ENCODE measurements at regions not wholly inside any gene's neighbourhood (a gene's known extent, or its start where the extent isn't known, plus 50 kb on each side); places are given as distances from the start of the nearest gene placed in this dataset.
"Not testable (repeated sequence)": the region's sequence is repeated elsewhere in the genome, so short reads cannot be mapped to it uniquely, and the experiment has no call there.

- DNase-seq: peak; percentile 5
These were observed 499.8 kb upstream of the CHORDC1 start for GRCh38 chr11:90722552-90723190.

GRCh38 chr11:90717522-90717921 lies 494.7 kb upstream of the CHORDC1 start:
- DNase-seq: no peak

GRCh38 chr11:90705661-90706060 lies 482.8 kb upstream of the CHORDC1 start:
- DNase-seq: no peak

DNA sequence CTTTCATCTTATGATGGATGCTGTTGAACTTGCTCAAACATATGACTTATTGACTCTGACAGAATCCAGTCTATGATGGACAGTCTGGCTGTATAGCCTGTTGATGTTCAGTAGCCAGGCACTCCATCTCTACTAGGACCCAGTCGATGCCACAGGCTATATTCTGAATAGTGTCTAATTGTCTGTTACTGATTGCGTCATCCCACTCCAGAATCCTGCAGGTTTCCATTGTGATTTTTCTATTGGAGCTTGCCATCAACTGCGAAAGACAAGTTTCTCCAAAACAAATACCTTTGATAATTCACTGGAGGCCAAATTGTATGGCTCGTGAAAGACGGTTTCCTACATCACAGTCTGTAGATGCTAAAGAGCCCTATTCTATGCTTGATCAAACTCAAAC lies 481.7 kb upstream of the CHORDC1 start:
- DNase-seq: no peak

- DNase-seq: no peak
These were observed 478.9 kb upstream of the CHORDC1 start for GRCh38 chr11:90701716-90702115.

DNA sequence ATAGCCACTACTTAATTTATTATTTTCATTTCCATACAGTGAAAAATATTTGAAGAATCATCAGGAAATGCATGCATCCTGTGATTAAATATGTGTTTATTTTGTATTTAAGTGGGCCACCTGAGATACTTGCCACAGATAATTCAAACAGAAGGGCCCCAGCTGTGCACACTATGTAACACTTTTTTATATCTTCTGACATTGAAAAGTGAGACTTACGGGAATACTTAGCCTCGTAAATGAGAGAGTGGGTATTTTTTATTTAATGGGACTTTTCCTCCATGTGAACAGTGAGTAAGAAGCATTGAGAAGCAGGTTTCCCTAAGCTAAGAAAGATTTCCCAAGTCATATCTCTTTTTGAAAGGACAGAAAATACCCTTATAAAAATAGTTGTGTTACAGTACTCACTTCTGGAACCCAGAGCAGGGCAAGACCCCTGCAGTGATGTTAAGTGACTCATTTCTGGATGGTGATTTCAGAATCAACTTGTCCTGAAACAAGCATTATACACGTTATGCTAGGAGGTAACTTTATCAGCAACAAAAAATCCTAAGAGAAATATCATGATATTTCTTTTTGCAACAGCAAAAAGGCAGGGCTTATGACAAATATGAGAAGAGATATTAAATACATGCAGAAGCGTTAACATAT lies 478.1 kb upstream of the CHORDC1 start:
- peak; percentile 2 for DNase-seq

- no peak for DNase-seq
These were observed 477.0 kb upstream of the CHORDC1 start for GRCh38 chr11:90699791-90700400.

GRCh38 chr11:90698238-90698637 lies 475.4 kb upstream of the CHORDC1 start:
- no peak for DNase-seq

- not testable (repeated sequence) for DNase-seq
These were observed 452.6 kb upstream of the CHORDC1 start for GRCh38 chr11:90675496-90675895.

DNA sequence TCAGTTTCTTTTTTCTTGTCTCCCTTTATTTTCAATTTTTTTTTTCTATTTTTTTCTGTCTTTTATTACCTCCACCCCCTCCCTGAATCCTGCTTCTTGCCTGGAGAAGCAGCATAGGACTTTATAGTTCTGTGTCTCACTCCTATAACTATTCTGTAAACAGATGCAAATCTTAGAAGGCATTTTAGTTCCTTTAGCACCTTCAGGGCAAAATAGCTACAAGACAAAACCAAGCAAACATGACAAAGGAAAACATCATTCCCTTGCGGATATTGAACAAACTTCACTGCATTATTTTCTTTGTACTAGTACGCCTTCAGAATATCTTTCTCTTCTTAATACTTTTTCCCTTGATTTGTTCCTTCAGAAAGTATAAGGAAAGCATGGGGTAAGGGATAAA lies 446.2 kb upstream of the CHORDC1 start:
- DNase-seq: no peak

DNA sequence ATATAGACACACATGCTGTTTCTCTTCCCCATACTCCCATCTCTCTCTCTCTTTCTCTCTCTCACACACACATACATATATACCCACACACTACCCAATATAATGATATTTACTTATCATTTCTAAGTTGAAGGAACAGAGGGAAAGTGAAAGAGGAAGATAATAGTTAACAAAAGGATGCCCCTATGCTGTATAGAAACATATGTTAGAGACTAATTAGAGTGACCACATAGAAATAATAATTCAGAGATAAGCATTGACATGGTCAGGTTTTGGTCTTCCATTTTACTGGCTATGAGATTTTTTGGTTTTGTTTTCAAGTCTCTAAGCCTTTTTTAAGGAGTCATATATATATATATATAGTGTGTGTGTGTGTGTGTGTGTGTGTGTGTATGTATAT lies 445.7 kb upstream of the CHORDC1 start:
- no peak for DNase-seq

- DNase-seq: no peak
These were observed 438.4 kb upstream of the CHORDC1 start for GRCh38 chr11:90661233-90661632.

- no peak for DNase-seq
These were observed 433.3 kb upstream of the CHORDC1 start for GRCh38 chr11:90656171-90656570.

GRCh38 chr11:90650153-90650552 lies 427.3 kb upstream of the CHORDC1 start:
- DNase-seq: no peak

DNA sequence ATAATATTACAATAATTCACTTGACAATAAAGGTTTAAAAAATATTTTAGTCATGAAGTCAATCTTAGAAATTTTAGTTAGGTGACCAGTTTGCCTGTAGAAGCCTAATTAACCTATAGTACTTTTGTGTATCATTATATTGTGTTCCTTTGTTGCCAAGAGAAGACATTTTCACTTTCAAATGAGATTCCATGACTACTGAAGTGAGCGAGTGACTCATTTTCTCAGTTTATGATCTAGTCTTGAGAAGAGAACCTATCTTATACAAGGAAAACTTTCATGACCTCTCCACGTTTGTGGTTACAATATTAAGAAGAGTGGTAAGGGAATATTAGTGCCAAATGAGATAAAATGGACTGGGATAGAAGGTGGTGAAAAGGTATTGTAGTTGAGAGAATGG lies 423.9 kb upstream of the CHORDC1 start:
- no peak for DNase-seq

GRCh38 chr11:90646266-90646665 lies 423.4 kb upstream of the CHORDC1 start:
- DNase-seq: no peak

DNA sequence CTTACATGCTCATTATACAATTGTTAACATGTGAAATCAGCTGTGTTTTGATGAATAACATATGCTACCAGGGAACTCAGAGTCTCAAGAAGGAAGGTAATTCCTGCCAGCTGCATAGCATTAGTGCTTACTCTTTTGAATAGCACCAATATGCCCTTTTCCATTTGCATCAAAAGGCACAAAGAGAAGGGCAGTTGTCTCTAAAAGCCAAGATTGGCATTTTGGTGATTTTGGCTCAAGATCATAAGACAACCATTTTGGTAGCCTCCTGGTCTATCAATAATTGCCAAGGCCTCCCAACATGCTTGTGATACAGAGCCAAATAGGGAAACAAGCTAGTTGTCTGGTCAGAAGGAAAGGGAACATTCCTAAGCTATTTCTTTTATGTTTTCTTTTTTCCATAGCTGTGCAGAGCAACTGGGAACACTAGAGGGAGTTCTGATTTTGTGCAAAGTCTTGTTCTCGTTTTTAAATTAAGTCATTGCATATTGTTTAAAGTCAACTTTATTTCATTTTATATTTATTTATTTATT lies 416.7 kb upstream of the CHORDC1 start:
- peak; percentile 25 for DNase-seq

- DNase-seq: no peak
These were observed 413.0 kb upstream of the CHORDC1 start for GRCh38 chr11:90635886-90636285.

DNA sequence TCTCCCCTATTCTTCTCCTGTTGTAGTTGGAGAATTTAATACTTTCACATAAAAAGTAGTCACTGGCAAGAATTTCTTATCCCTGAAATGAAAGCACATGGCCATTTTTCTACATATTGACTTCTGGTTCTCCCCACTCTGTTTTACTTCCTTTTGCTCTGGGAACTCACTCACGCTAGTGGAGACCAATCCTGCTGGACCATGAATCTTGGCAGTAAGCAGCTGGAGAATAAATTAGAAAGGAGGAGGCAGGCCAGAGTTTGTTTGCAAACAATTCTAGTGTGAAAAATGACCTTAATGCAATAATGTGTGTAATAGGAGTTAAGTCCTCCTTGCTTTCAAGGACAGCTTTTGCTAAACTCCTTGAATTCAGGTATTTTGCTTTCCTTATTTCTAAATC lies 412.3 kb upstream of the CHORDC1 start:
- DNase-seq: no peak

DNA sequence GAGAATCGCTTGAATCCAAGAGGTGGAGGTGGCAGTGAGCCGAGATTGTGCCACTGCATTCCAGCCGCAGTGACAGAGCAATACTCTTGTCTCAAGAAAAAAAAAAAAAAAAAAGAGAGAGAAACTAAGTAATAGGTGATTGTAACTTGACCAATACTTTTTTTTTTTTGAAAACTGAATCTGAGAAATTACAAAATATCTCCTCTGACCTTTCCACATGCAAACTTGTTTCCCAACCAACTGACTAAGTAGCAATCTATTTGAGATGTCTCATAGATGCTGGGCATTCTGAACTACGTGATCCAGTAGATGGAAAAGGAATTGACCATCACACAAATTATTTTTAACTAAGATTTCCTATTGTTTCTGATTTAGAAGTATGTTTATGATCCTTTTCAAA lies 407.3 kb upstream of the CHORDC1 start:
- no peak for DNase-seq

DNA sequence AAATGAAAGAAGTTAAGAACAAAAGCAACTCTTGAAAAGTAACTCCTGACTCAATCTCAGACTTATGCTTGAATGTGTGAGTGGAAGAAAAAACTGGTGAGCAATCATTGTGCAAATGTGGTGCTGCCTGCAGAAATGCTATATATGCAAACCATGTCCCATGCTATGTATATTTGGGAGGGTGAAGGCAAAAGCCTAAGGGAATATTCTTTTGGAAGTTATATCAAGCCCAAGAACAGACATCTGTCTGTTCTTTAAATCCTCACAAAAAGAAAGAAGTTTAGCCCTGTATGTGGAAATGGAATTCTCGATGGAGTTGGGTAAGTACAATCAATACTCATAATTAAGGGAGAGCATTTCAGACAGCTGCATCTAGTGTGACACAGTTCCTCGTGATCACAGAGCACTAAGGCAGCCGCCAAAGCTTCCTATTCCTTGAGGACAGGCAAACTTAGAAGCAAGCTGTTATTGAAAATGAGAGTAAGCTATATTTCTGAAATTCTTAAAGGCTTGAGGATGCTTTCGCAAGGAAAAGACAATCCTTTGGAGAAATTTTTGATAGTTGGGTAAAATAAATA lies 406.5 kb upstream of the CHORDC1 start:
- no peak for DNase-seq

- no peak for DNase-seq
These were observed 391.5 kb upstream of the CHORDC1 start for GRCh38 chr11:90614318-90614717.

- not testable (repeated sequence) for DNase-seq
These were observed 390.2 kb upstream of the CHORDC1 start for GRCh38 chr11:90613037-90613436.

- DNase-seq: no peak
These were observed 383.9 kb upstream of the CHORDC1 start for GRCh38 chr11:90606721-90607120.

Data from dermis blood vessel endothelial cell (primary cell).